Keratinocyte (primary cell): ENCODE measurements at regions not wholly inside any gene's neighbourhood (a gene's known extent, or its start where the extent isn't known, plus 50 kb on each side); places are given as distances from the start of the nearest gene placed in this dataset.

Source experiments
- EZH2 ChIP-seq: IDR thresholded peaks from one replicate; pipeline ENCODE4 v1.6.1; 2012; ENCODE audit warnings: inconsistent platforms, mild to moderate bottlenecking, low read length, moderate library complexity
- TF ChIP-seq, protein P1 (sequence below), 3 experiments: IDR thresholded peaks in 1 of 3; conservative IDR thresholded peaks in 1 of 3; optimal IDR thresholded peaks in 1 of 3; 2 replicates in 2 of 3; 3 replicates in 1 of 3; pipeline versions ENCODE3 to v1.5.1; 2011; ENCODE audit warnings: low read length in 3 of 3, mild to moderate bottlenecking in 3 of 3, moderate library complexity in 2 of 3, control low read depth in 1 of 3, inconsistent platforms in 1 of 3; ENCODE audit not compliant: insufficient read depth in 2 of 3; ENCODE audit errors: extremely low read depth in 1 of 3

GRCh38 chr1:244197851-244198375 lies 146.8 kb downstream of the ZBTB18 start:
- TF ChIP-seq, protein P1, sequence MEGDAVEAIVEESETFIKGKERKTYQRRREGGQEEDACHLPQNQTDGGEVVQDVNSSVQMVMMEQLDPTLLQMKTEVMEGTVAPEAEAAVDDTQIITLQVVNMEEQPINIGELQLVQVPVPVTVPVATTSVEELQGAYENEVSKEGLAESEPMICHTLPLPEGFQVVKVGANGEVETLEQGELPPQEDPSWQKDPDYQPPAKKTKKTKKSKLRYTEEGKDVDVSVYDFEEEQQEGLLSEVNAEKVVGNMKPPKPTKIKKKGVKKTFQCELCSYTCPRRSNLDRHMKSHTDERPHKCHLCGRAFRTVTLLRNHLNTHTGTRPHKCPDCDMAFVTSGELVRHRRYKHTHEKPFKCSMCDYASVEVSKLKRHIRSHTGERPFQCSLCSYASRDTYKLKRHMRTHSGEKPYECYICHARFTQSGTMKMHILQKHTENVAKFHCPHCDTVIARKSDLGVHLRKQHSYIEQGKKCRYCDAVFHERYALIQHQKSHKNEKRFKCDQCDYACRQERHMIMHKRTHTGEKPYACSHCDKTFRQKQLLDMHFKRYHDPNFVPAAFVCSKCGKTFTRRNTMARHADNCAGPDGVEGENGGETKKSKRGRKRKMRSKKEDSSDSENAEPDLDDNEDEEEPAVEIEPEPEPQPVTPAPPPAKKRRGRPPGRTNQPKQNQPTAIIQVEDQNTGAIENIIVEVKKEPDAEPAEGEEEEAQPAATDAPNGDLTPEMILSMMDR (optimal IDR thresholded peaks at IDR 0.05 in 1 of 3, IDR thresholded peaks at IDR 0.05 in 1 of 3, conservative IDR thresholded peaks at IDR 0.05 in 1 of 3; ENCODE audit: extremely low read depth in 1 of 3, insufficient read depth in 2 of 3, low read length in 3 of 3) = no peak
- no peak for TF ChIP-seq EZH2
